T-helper 1 cell treated with Interleukin-12 subunit alpha and Interleukin-12 subunit beta and Interleukin-4 antibody, amounts not matched to agents 30 μg/mL and 1 μg/mL, for 36 hours (primary cell): ENCODE measurements at regions not wholly inside any gene's neighbourhood (a gene's known extent, or its start where the extent isn't known, plus 50 kb on each side); places are given as distances from the start of the nearest gene placed in this dataset.
"Not testable (repeated sequence)": the region's sequence is repeated elsewhere in the genome, so short reads cannot be mapped to it uniquely, and the experiment has no call there.

ENCODE experiments used
- H3K27ac Mint-ChIP-seq: one replicate; pipeline ENCODE4 v1.8.0; 2021; ENCODE audit warnings: mild to moderate bottlenecking, mixed read lengths
- H3K27me3 Mint-ChIP-seq: one replicate; pipeline ENCODE4 v1.8.0; 2021; ENCODE audit warnings: low read depth, mixed read lengths
- H3K36me3 Mint-ChIP-seq: one replicate; pipeline ENCODE4 v1.8.0; 2021; ENCODE audit warnings: low read depth, mixed read lengths
- H3K4me1 Mint-ChIP-seq: one replicate; pipeline ENCODE4 v1.8.0; 2021; ENCODE audit warnings: low read depth, mixed read lengths
- H3K4me3 Mint-ChIP-seq: one replicate; pipeline ENCODE4 v1.8.0; 2021; ENCODE audit warnings: mild to moderate bottlenecking, moderate library complexity, mixed read lengths
- H3K9me3 Mint-ChIP-seq: one replicate; pipeline ENCODE4 v1.8.0; 2021; ENCODE audit warnings: mixed read lengths

DNA sequence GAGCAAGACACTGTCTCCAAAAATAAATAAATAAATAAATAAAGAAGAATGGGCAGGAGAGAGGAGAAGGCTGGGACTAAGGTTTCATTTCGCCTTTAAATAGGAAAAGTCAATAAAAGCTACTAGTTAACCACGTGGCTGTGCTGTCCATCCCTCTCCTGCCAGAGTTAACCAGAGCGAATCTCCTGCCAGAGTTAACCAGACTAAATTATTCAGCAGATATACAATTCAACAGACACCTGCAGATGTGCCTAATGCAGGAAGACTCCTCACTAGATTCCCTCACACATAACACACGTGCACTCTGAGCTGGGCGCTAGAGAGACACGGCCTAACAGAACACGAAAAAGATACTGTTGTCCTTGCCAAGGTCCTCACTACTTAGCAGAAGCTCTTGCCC lies 156.1 kb downstream of the IGLL1 start:
- H3K36me3 Mint-ChIP-seq, result peaks cover 4% of the 10 kb centered on the region
- H3K4me1 Mint-ChIP-seq, result no peaks in the 10 kb centered on the region
- H3K4me3 Mint-ChIP-seq, result no peak overlapping the region
- no peak overlapping the region for H3K27ac Mint-ChIP-seq
- H3K27me3 Mint-ChIP-seq, result no peaks in the 10 kb centered on the region
- peaks cover 10% of the 10 kb centered on the region for H3K9me3 Mint-ChIP-seq

DNA sequence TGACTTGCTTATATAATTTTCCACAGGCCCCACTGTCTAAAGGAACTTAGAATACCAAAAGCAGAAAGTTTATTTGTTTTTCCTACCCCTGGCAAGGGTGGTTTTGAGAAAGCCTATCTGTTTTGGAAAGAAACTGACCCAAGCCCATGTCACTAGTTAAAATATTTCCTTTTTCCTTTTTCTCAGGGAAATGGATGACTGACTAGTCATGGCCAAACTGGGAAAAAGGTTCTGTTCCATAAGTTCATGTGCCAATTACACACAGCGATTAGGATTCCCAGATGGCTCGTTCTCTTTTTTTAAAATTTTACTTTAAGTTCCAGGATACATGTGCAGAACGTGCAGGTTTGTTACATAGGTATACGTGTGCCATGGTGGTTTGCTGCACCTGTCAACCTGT lies 157.8 kb downstream of the IGLL1 start:
- not testable (repeated sequence) for H3K9me3 Mint-ChIP-seq, H3K27ac Mint-ChIP-seq

DNA sequence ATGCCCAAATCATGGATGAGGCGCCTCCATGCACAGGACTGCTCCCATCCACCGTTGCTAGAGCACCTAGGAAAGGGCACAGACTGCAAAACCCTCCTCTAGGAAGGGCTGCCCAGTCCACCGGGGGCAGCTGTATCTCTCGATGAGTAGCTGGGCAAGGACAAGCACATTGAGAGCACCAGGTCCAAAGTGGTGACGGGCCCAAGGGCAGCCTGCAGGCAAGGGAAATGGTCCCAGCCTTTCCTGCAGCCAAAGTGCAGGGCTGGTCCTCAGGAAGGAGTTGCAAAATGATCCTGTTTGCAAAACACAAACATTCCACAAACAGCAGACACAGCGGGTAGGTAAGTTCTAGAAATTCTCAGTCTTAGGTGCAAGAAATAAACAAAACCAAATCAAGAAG lies 158.8 kb downstream of the IGLL1 start:
- H3K36me3 Mint-ChIP-seq, H3K27ac Mint-ChIP-seq, H3K4me1 Mint-ChIP-seq, H3K4me3 Mint-ChIP-seq, H3K27me3 Mint-ChIP-seq, H3K9me3 Mint-ChIP-seq: not testable (repeated sequence)

More for the DNA sequence above, 157.8 kb downstream of the IGLL1 start:
- H3K4me1 Mint-ChIP-seq, H3K36me3 Mint-ChIP-seq, H3K27me3 Mint-ChIP-seq, H3K4me3 Mint-ChIP-seq: not testable (repeated sequence)

DNA sequence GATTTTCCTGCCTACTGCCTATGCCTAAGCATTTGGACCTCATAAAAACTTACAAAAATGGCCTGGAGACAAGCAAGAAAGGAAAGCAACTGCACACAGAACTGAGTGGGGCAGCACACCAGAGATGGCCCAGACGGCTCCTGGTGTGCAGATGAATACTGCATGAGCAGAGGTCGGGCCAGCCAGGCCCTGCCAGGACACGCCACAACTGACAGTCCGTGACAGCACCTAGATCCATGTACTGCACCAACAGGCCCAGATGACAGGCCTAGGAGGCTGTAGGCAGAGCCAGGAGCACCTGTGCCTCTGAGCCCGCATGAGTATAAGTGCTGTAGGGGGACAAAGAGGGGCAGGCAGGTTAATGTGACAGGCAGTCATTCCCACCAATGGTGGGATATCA lies 160.2 kb downstream of the IGLL1 start:
- peaks cover 4% of the 10 kb centered on the region for H3K27me3 Mint-ChIP-seq
- no peaks in the 10 kb centered on the region for H3K9me3 Mint-ChIP-seq
- H3K4me1 Mint-ChIP-seq, result no peaks in the 10 kb centered on the region
- H3K27ac Mint-ChIP-seq, result no peak overlapping the region
- H3K36me3 Mint-ChIP-seq, result no peaks in the 10 kb centered on the region
- H3K4me3 Mint-ChIP-seq, result no peak overlapping the region

DNA sequence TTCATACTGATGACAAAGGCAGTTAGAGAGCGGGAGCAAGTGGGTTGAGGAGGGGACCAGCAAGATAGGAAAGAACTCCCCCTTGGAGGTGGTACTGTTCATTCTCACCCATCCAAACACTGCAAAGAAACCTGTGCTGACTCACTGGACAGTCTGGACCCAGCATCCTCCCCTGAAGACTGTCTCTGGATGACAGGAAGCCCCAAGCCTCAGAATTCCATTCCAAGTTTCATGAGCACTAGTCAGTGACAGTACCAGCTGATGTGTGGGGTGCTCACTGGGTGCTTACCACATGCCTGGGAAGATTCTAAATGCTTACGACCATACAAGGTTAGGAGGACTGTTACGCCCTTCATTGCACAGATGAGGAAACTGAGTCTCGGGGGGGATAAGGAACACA lies 160.9 kb downstream of the IGLL1 start:
- no peak overlapping the region for H3K4me3 Mint-ChIP-seq
- no peaks in the 10 kb centered on the region for H3K4me1 Mint-ChIP-seq
- H3K27me3 Mint-ChIP-seq, result peaks cover 4% of the 10 kb centered on the region
- no peak overlapping the region for H3K27ac Mint-ChIP-seq
- no peaks in the 10 kb centered on the region for H3K36me3 Mint-ChIP-seq
- H3K9me3 Mint-ChIP-seq, result no peaks in the 10 kb centered on the region

DNA sequence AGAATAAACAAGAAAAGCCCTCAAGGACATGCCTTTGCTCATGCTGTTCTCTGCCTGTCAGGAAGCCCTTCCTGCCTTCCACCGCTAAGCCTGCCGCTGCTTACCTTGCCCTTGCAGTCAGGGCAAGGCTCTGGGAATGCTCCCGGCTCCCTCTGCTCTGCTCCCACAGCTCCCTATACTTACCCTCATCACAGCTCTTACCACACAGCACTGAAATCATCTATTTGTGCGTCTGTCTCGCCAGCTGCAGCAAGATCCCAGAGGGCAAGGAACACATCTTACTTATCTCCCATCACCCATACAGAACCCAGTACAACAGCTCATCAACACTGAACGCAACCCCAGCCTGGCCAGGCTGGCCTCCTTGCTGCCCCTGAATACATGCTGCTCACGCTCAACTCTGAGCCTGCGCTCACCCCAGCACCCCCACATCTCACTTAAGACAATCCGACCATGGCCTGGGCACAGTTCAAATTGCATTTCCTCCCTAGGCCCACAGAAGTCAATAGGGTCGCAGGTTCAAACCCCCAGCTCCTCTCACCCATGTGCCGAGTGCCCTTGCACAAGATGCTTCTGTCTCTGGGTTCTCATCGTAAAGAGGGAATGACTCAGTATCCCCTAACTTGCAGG lies 161.8 kb downstream of the IGLL1 start:
- no peaks in the 10 kb centered on the region for H3K4me1 Mint-ChIP-seq
- H3K9me3 Mint-ChIP-seq, result no peaks in the 10 kb centered on the region
- H3K27me3 Mint-ChIP-seq, result peaks cover 4% of the 10 kb centered on the region
- H3K27ac Mint-ChIP-seq, result no peak overlapping the region
- H3K36me3 Mint-ChIP-seq, result no peaks in the 10 kb centered on the region
- H3K4me3 Mint-ChIP-seq, result no peak overlapping the region

DNA sequence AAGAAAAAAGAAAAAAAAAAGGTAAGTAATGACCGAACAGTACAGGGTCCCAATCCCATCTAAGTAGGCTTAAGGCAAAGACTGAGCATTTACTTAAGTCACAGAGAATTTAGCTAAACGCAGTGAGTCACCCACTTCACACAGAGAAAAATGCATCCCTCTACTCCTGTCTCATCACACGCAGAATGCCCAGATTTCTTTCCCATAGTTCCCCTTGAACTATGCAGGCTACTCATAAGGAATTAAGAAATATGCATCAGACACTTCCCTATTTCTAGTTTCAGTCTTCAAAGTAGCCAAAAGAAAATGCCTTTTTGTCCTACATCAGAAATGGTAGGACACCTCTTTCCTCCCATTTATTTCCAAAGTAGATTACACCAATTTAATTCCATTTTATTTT lies 162.8 kb downstream of the IGLL1 start:
- H3K4me3 Mint-ChIP-seq, H3K4me1 Mint-ChIP-seq, H3K27me3 Mint-ChIP-seq, H3K9me3 Mint-ChIP-seq, H3K27ac Mint-ChIP-seq, H3K36me3 Mint-ChIP-seq: not testable (repeated sequence)

DNA sequence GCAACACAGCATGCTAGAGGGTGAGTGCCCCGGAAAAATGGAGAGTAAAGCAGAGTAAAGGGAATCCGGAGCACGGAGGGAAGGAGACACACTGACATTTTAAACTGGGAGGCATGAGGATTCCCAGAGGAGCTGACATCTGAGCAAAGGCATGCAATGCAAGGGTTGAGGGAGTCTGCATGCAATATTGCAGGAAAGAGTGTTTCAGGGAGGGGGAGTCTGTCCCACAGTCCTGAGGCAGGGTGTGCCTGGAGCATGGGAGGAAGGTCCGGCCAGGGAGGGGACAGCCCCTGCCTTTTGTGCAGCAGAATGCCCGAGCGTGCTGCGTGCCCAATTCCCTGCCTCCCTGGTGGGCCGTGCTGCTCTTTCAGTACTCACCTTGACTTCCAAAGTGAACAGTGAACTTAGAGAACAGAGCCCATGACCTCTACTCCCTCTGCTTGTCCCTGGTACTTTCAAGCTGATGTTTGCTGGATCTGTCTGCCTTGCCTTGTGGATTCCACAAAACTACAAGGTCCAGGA lies 163.9 kb downstream of the IGLL1 start:
- not testable (repeated sequence) for H3K27me3 Mint-ChIP-seq, H3K4me1 Mint-ChIP-seq, H3K27ac Mint-ChIP-seq, H3K36me3 Mint-ChIP-seq, H3K9me3 Mint-ChIP-seq, H3K4me3 Mint-ChIP-seq

DNA sequence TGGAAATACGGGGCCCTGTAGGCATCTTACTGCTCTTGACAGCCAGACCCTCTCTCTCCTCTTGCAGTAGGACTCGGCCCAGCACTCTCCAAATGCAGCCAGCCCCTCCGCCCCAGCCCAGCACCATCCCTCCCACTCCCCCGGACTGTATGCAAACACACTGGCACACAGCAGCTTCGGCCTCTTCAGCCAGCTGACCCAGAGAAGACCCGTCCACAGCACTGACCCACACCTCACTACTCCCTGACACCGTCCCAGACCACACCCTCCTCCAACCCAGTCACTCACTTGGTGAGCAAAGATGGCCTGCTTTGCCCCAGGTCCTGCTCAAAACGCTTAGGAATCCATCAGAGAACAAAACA lies 164.6 kb downstream of the IGLL1 start:
- Mint-ChIP-seq H3K27ac (no peak overlapping the region), H3K9me3 (no peaks in the 10 kb centered on the region), H3K27me3 (peaks cover 4% of the 10 kb centered on the region), H3K4me1 (no peaks in the 10 kb centered on the region), H3K4me3 (no peak overlapping the region), H3K36me3 (no peaks in the 10 kb centered on the region)

DNA sequence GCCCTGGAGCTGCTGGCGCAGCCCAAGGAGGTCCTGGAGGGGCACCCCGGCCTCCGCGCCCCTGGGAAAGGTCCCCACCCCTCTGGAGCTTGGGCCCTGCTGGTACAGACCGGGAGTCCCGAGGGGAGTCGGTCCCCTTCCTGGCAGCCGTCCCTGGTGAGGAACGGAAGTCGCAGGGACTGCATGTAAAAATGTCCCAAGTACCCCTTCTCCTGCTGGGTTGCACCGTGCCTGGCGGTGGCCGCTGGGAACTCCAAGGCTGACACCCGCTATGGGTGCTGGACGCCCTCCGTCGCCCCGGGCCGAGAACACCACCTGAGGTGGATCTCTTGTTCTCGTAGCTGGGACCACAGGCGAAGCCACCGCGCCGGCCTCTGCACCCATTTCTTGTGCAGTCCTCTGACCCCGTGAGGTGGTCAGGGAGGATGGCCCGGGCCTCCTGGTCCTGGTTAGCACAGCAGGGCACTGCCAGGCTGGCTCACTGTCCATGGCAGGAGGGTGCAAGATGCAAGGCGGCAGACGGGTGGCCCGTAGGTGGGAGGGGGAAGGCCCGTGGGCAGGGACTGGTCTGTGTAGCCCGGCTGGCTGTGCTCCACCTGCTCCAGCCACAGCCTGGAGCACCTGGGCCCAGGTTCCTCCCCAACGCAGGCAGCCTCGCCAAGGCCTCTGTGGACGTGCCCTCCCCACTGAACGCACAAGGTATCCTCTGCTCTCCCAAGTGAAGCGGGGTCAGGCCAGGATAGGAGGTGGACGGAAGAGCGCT lies 165.2 kb downstream of the IGLL1 start:
- no peaks in the 10 kb centered on the region for H3K36me3 Mint-ChIP-seq
- no peak overlapping the region for H3K4me3 Mint-ChIP-seq
- no peak overlapping the region for H3K27ac Mint-ChIP-seq
- peaks cover 4% of the 10 kb centered on the region for H3K27me3 Mint-ChIP-seq
- no peaks in the 10 kb centered on the region for H3K9me3 Mint-ChIP-seq
- H3K4me1 Mint-ChIP-seq, result no peaks in the 10 kb centered on the region

DNA sequence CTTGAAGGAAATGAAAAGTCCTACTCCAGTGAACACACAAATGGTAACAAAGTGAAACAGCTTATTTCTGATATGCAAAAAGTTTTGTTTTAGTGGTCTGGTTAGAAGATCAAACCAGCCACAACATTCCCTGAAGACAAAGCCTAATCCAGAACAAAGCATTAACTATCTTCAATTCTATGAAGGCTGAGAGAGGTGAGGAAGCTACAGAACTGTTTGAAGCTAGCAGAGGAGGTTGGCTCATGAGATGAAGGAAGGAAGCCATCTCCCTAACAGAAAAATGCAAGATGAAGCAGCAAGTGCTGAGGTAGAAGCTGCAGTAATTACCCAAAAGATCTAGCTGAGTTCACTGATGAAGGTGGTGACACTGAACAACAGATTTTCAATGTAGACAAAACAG lies 168.4 kb downstream of the IGLL1 start:
- Mint-ChIP-seq H3K4me1 (no peaks in the 10 kb centered on the region), H3K27me3 (no peaks in the 10 kb centered on the region), H3K27ac (no peak overlapping the region), H3K4me3 (no peak overlapping the region), H3K9me3 (no peaks in the 10 kb centered on the region), H3K36me3 (no peaks in the 10 kb centered on the region)

DNA sequence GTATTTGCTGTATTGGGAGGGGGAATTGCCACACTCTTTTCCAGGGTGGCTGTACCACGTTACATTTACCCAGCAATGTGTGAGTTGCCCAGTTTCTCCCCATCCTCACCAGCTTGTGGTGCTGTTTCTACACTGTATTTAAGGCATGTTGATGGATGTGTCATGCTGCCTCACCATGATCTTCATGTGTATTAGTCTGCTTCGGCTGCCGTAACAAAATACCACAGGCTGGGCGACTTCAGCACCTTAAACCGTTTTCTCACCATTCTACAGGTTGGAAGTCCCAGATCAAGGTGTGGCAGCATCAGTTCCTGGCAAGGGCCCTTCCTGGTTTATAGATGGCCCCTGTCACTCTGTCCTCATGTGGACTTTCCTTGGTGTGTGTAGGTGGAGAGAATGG lies 169.7 kb downstream of the IGLL1 start:
- Mint-ChIP-seq H3K36me3 (no peaks in the 10 kb centered on the region), H3K27me3 (peaks cover 5% of the 10 kb centered on the region), H3K9me3 (no peaks in the 10 kb centered on the region), H3K4me3 (no peak overlapping the region), H3K4me1 (no peaks in the 10 kb centered on the region), H3K27ac (no peak overlapping the region)

DNA sequence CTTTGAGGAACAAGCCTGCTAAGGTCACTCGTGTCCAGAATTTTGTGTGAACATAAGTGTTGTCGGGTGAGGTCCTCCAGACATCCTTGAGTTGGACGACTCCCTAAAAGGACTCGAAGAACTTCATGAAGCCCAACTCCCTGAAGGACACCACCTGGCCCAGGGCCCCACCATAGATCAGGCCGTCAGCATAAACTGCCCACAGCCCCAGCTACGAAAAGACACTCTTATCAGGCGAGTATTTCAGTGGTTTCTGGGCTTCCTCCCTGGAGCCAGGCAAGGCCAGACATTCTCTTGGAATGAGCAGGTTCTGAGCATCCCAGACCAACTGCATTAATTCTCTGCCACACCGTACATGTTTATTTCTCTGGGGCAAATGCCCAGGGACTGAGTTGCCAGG lies 170.1 kb downstream of the IGLL1 start:
- Mint-ChIP-seq H3K4me1 (no peaks in the 10 kb centered on the region), H3K9me3 (no peaks in the 10 kb centered on the region), H3K27ac (no peak overlapping the region), H3K36me3 (no peaks in the 10 kb centered on the region), H3K4me3 (no peak overlapping the region), H3K27me3 (peaks cover 5% of the 10 kb centered on the region)

DNA sequence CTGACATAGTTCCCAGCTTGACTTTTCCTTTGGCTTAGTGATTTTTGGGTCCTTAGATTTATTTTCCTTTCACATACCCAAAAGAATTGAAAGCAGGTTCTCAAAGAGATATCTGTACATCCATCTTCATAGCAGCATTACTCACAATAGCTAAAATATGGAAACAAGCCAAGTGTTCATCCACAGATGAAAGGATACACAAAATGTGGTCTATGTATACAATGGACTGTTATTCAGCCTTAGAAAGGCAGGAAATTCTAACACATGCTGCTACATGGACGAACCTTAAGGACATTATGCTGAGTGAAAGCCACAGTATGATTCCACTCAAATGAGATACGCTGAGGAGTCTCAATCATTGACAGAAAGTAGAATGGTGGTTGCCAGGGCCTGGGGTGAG lies 171.8 kb downstream of the IGLL1 start:
- no peak overlapping the region for H3K27ac Mint-ChIP-seq
- H3K4me3 Mint-ChIP-seq, result no peak overlapping the region
- H3K9me3 Mint-ChIP-seq, result no peaks in the 10 kb centered on the region
- H3K27me3 Mint-ChIP-seq, result peaks cover 5% of the 10 kb centered on the region
- no peaks in the 10 kb centered on the region for H3K36me3 Mint-ChIP-seq
- H3K4me1 Mint-ChIP-seq, result no peaks in the 10 kb centered on the region

DNA sequence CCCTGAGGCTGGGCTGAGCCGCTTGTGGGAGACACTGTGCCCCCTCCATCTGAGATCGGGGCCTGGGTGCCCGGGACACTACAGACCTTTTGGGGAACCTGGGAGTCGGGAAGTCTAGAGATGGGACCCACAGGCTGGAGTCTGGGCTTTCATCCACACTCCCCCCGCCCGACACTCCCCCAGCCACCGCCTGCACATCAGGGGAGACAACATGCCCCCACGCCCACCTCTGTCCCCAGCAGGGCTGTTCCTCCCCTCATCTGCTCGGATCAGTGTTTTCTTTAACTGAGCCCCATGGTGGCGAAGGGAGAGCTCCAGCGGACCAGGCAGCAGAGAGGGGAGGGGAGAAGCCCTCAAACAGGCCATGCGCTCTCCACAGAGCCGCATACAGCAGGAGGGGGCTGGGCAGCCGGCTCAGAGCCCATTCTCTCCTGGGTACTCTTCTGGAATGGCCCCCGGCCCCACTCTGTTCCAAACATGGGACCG lies 174.7 kb downstream of the IGLL1 start:
- Mint-ChIP-seq H3K4me1 (no peaks in the 10 kb centered on the region), H3K27ac (no peak overlapping the region), H3K36me3 (no peaks in the 10 kb centered on the region), H3K9me3 (no peaks in the 10 kb centered on the region), H3K4me3 (no peak overlapping the region), H3K27me3 (peaks cover 5% of the 10 kb centered on the region)
